ENCODE measurements at regions not wholly inside any gene's neighbourhood (a gene's known extent, or its start where the extent isn't known, plus 50 kb on each side); places are given as distances from the start of the nearest gene placed in this dataset.

DNA sequence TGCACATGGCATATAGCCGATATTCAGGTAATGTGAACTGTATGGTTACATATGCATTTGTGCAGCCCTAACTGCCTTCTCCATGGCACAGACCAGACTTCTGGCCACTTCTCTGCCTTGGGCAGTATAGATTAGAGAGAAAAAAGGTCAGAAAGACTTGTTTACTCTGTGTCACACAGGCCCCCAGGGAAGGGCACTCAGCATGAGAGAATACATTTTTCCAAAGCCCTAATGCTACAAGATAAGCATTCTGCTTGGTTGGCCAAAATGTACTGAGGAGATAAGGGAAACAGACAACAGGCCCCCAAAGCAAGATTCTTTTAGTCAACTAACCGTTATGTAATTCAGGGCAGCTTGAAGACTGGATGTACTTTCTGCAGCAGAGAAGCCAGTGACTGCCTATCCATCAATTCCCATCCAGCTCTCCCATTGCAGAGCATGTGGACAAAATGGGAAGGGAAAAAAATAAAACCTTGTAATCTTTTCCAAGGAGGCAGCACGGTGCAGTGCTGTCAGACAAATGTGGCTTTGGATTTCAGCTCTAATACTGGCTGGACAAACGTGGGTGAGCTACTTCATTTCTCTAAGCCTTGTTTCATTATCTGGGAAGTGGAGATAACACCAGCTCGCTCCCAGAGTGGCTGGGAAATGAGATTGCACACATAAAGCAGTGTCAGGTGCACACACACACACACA, 205.9 kb downstream of the NSG2 start:
- TF ChIP-seq, protein P1, sequence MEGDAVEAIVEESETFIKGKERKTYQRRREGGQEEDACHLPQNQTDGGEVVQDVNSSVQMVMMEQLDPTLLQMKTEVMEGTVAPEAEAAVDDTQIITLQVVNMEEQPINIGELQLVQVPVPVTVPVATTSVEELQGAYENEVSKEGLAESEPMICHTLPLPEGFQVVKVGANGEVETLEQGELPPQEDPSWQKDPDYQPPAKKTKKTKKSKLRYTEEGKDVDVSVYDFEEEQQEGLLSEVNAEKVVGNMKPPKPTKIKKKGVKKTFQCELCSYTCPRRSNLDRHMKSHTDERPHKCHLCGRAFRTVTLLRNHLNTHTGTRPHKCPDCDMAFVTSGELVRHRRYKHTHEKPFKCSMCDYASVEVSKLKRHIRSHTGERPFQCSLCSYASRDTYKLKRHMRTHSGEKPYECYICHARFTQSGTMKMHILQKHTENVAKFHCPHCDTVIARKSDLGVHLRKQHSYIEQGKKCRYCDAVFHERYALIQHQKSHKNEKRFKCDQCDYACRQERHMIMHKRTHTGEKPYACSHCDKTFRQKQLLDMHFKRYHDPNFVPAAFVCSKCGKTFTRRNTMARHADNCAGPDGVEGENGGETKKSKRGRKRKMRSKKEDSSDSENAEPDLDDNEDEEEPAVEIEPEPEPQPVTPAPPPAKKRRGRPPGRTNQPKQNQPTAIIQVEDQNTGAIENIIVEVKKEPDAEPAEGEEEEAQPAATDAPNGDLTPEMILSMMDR (conservative IDR thresholded peaks at IDR 0.05; ENCODE audit: low read length) = no peak
- TF ChIP-seq EZH2phosphoT487 (IDR thresholded peaks at IDR 0.05; ENCODE audit: borderline replicate concordance) = no peak

All from Loucy (cell line).